Inflammatory macrophage treated with lipopolysaccharide for 4 hours (primary cell): ENCODE measurements at regions not wholly inside any gene's neighbourhood (a gene's known extent, or its start where the extent isn't known, plus 50 kb on each side); places are given as distances from the start of the nearest gene placed in this dataset.

Experiments used
- DNase-seq: peaks from one replicate; pipeline ENCODE4 v3.0.0-alpha.2; 2020

DNA sequence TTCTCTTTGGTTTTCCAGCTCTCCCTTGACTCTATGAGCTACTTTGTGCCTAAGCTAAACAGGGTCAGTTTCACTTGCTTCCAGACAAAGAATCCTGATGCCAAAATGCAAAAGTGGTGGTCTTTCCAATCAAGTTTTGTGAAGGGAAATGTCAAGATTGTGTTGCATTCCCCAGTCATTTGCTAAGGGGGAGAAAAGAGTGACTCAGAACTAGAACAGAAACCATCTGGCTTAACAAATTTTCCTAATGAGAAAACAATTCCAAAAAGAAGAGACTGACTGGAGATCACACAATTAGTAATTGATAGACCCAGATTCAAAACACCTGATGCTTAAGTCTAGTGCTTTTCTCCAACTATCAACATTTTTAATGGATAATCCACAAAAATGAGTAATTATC, 235.1 kb upstream of the DIO2 start:
- DNase-seq = no peak

DNA sequence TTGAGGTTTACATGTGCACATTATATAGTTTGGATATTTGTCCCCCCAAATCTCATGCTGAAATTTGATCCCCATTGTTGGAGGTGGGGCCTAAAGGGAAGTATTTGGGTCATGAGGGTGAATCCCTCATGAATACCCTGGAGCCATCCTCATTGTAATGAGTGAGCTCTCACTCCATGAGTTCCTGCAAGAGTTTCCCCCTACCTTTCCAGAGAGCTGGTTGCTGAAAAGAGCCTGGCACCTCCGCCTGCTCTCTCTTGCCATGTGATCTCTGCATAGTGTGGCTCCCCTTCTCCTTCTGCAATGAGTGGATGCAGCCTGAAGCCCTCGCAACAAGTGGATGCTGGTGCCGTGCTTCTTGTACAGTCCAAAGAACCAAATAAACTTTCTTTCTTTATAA, 234.3 kb upstream of the DIO2 start:
- DNase-seq = no peak

DNA sequence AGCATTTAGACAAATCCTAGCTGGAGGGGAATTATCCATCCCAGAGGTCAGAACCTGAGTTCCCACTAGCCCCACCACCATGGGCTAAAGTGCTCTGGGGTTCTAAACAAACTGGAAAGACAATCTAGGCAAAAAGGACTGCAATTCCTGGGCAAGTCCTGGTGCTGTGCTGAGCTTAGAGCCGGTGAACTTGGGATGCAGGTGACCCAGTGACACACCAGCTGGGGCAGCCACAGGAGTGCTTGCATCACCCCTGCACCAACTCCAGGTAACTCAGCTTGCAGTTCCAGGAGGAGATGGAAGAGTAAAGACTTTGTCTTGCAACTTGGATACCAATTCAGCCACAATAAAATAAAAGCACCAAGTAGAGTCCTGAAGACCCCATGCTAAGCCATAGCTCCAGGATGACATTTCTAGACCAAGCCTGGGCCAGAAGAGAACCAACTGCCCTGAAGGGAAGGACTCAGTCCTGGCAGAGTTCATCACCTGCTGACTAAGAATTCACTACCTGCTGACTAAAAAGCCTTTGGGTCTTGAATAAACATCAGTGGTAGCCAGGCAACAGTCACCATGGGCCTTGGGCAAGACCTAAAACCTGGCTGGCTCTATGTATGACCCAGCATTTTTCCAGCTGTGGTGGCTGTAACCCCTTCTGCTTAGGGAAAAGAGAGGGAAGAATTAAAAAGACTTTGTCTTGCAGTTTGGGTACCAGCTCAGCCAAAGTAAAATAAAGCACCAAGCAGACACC, 223.4 kb upstream of the DIO2 start:
- no peak for DNase-seq

DNA sequence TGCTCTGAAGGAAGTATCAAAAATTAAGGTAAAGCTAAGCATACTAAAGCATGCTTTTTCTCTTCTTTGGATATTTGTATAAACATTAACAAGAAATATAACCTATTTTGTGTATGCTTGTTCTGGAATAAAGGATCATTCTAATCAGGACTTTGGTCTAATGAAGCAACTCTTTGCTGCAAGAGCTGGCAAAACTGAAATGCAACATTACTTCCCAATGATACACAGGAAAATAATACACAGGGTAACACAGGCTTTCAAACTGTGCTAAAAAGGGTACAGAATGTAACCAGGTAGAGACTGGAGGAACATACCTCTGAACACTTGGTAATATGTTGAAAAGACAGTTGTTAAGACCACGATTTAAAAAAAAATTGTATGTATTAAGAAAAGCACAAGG, 222.5 kb upstream of the DIO2 start:
- DNase-seq = no peak

DNA sequence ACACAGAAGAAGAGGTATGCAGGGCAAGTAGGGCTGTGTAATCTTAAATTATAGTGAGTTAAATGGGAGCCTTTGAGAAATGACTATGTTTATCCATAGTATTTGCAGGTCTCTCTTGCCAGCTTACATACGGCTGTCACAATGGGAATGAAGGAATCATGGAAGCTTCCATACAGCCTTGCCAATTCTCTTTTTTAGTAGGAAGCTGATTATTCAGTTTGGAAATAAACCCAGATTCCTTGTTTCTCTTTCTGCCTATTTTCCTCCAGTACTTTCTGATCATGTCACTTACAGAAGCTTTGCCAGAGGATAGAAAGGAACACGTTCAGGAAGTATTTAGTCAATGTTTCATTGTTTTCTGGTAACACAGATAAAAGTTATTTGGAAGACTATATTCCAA, 217.4 kb upstream of the DIO2 start:
- DNase-seq = no peak

DNA sequence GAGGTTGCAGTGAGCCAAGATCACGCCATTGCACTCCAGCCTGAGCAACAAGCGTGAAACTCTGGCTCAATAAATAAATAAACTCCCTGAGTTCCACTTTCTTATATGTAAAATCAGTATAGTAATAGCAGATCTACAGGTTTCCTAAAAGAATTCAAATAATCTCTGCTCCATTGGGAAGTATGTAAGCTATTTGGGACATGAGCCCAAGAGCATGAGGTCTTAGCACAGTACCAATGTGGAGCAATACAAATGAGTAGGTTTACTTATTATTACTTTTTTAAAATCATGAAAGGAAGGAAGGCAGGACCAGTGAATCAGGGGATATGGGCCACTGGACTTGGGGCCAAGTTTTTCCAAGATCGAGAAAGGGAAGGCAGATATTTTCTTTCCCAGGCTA, 216.9 kb upstream of the DIO2 start:
- no peak for DNase-seq

DNA sequence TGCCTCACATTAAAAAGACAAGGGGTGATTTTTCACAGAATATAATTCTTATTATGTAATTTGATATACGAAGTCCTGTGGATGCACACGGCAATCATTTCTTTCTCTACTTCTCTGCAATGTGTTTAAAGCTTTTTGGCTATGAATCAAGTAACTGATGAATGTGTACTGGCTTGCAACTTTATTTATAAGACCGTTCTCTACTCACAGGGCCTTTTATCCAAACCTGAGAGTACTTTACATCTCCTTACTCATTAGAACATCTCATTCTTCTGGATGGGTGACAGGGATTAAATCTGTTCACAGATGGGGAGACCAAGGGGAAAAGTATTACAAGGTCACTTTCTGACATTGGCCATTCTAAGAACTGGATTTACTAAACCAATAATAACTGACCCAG, 215.8 kb upstream of the DIO2 start:
- no peak for DNase-seq

DNA sequence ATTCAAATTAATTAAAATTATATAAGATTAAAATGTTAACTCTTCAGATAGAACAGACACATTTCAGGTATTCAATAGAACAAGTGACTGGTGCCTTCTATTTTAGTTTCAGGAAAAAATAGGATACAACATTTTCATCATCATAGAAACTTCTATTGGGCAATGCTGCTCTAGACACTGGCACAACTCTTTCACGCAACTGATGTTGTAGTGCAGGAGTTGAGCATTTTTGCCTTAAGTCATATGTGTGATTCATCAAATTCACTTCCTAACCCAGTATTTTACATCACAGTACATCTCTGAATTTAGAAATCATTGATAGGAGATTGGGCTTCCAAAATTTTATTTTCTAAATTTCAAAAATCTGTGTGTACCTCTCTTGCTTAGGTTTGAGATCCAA, 215.4 kb upstream of the DIO2 start:
- DNase-seq = no peak

DNA sequence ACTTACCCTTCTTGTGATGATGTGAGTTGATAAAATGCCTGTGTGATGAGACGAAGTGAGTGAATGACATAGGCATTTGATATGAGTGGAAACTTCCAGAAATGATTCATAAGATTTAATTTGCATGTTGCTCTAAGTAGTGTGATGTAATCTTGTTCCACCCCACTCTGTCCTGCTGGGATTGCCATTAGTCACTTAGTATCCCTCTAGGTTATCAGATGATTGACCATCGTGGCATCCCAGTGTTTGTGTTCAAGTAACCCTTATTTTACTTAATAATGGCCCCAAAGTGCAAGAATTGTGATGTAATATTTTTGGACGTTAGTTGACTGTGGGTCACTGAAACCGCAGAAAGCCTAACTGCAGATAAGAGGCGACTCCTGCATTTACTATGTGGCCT, 214.4 kb upstream of the DIO2 start:
- DNase-seq = no peak

DNA sequence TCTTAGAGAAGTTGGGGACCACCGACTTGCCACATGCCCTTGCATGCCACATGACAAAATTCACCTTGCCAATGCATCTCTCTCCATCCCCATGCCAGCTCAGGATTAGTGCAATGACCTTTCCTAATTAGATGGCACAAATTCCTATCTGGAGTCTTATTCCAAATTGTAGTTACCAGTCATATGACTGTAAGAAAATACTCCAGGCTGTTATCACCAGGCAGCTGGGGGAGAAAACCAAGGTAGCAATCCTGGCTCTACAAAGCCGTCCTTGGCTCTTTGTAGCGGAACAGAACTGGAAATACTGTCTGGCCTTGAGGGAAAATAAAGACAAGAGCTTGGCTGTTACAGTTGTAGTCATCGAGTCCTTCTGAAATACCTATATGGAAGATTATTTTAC, 208.5 kb upstream of the DIO2 start:
- DNase-seq = no peak

DNA sequence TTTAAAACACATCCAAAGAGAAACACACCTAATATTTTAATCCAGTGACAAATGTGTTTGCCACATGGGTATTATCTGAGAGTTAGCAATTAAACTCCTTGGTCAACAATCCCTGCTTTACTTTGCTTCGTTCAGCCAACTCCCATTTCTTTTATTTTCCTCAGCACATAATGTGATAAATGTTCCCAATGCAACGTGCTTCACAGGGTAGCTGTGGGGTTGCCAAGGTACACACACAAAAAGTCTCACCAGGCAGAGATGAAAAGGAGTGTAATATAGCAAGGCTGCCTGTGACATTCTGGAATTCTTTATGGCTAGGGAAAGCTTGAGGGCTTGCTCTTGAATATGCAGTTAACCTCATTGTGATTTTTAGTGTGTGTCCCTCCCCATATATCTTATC, 208.0 kb upstream of the DIO2 start:
- DNase-seq = no peak

DNA sequence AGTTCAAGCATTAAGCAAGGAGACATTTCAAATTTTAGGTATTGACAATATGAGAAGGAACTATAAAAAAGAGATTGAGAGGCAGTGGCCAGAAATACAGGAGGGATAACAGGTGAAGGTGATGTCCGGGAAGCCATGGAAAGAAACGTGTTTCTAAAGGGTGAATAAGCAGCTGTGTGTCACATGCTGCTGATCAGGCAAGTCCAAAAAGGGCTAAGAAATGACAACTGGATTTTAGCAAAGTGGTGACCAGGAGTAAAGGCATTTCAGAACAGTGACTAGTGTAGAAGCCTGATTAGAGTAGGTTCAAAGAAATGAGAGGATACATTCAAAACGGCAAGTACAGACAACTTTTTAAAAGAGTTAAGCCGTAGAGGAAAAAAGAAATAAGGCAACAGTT, 204.3 kb upstream of the DIO2 start:
- no peak for DNase-seq

DNA sequence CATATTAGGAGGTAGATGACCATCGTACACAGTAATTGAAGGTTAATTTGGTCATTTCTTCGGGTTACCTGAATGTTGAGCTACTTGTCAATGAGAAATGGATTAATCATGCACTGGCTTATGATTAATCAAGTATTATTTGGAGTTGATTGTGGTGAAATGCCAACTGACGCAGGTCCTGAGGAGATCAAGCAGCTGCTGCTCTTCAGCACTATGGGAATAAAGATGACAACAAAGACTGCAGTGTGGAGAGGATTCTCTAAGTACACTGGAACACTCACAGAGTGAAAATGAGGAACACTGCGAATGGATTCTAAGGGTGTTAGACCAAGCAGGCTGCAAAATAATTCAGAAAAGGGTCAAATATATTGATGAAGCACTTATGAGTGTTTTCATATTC, 202.8 kb upstream of the DIO2 start:
- DNase-seq = no peak

DNA sequence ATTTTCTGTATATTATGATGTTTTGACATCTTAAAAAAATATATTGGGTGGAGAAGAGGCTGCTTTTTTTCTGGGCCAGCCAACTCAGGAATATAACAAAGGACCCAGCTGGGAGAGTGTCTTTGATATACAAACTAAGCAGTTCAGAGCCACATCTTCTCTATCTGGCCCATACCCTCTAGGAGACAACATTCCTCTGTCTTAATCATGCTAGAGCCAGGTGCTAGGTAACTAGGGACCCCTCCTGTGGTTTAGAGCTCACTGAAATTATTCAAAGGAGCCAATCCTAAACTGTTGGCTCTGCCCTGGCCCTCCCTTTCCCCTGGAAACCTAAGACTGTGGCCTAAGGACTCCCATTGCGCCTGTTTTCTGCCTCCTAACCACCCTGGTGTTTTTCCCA, 193.1 kb upstream of the DIO2 start:
- DNase-seq = no peak

DNA sequence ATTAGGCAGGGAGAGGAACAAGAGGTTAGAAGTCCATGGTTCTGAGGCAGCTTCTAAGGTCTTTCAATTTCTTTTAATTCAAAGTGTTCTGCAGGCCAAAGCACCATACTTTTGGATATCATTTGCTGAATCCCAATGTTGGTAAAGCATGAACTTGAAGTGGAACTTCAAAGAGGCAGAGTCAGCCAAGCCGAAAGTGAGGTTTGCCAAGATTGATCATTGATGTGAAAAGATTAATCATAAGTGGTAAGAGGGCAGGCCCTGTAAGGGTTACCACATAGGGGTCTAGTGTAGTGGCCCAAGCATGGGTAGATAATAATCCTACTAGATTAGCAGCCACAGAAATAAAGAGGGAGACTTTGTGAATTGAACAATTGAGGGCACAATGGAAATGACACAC, 191.7 kb upstream of the DIO2 start:
- DNase-seq = no peak

DNA sequence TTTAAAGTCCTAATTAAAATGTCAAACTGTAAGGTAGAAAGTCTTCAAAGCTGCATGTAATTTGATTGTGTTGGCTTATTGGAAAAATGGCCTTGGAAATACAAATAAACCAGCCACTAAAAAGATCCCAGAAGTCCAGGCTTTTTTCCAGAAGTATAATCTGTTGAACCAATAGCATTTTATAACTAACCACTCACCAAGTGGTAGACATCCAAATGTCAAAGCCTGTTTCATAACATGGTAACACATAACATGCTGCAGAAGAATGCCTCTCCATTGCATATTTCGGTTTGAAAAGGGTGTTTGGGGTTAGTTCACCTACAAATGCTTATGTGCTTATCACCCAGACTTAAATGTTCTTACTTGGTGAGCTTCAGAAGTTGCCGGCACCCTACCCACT, 183.7 kb upstream of the DIO2 start:
- DNase-seq = no peak

DNA sequence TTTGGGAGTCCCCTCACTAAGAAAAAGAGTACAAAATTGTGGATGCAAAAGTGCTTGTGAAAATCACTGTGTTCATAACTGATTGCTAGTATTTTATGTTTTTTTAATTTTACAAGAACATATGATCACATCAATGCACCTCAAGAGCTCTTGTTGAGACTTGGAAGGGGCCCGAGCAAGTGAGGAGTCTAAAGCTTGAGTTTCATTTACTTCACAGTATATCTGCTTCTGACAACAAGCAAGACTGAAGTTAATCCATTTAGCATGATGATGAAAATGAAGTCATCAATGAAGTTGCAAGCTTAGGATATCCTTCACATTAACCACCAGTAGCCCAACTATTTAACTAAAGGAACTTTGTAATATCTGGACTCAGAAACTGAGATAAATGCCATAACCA, 182.5 kb upstream of the DIO2 start:
- DNase-seq = no peak

DNA sequence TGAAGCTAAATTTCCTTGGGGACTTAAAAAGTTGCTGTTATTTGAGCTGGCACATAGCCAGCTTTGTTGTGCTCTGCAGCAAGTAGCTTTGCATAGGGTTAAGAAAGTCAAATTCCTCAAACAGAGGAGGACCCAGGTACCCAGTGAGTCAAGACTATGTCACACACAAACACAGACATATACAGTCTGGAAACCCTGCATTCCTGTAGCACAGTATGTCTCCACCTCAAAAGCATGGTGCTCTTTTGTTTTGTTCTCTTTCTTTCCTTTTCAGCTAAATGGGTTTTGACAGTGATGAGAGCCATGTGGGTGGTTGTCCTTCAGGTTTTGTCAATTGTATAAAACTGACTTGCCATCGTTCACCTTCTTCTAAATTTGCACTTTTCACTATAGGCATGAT, 179.6 kb upstream of the DIO2 start:
- no peak for DNase-seq

DNA sequence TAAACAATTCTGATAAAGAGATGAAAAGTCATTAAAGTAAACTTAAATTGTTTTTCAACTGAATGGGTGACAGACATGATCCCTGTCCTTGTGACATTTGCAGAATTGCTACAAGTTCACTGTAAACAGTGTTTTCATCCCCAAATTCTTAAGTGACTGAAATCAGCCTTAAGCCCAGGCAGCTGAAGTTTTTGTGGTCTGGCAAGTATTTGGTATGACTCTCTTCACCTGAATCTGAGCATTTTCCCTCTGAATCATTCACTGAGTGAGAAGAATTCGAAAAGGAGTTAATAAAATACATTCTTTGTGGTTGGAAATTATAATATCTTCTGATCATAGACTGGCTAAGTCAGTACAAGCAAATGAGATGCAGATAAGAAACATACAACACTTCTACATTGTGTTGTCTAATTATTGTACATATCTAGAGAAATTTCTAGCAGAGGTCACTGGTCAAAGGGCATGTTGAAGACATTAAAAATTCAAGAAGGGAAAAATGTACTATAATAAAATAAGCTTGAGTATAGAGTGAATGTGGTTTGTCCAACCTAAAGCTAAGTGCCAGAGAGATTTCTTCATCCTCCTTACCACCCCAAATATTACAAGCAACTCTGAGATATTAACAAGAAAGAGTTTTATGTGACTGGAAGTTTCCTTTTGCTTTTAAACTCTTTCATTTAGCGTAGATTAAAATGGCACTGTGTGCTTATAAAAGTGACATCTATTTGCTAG, 177.8 kb upstream of the DIO2 start:
- no peak for DNase-seq

DNA sequence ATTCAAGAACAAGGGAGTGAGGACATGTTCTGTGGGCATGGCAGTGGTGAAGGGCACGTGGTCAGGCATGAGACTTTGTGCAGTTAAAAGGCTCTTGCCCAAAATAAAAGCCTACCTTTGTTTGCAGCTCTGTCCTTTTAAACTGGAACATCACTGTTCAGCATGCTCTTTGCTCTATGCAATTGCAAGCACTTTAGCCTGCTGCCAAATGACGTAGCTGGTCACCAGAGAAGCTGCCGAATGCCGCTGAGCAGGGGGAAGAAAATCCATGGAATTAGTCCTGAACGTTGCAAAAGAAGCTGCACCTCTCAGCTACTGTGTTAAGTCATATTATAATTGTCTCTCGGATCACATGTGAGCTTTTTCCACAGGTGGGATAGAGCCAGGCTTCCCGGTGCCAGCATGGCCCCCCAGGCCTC, 176.3 kb upstream of the DIO2 start:
- DNase-seq = no peak

DNA sequence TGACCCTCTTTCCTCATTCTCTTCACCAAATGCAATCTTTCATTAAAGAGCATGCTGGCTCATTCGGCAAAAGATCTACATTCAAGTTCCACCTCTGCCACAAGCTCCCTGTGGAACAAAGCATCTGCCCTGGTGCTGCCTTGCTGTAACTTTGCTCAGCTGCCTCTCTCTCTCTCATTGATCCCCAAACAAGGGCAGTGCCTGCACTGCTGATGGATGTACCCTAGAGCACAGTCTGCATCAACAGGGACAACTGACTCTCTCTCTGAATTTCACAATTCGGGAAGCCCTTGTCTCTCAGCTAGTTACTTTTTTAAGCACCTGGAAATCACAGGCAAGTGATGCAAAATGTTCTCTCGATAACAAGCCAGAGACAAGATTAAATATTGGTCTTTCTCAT, 174.0 kb upstream of the DIO2 start:
- DNase-seq = no peak

DNA sequence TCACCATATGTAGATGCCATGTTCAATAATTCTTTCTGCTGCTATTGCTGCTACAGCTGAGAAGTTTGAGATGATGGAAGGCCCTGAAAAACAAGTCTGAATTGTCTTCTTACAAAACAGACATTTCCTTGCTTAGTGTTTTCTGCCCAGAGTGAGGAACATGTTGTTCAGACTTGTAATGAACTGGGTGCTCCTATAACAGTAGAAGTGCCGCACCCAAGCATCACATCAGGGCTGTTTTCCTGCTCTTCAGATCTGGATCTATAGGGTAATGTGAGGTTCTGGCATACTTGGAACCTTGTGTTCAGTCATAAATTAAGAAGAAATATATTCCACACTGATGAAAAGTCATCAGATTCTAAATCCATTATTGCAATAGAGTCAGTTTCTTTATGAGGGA, 171.9 kb upstream of the DIO2 start:
- DNase-seq = no peak

DNA sequence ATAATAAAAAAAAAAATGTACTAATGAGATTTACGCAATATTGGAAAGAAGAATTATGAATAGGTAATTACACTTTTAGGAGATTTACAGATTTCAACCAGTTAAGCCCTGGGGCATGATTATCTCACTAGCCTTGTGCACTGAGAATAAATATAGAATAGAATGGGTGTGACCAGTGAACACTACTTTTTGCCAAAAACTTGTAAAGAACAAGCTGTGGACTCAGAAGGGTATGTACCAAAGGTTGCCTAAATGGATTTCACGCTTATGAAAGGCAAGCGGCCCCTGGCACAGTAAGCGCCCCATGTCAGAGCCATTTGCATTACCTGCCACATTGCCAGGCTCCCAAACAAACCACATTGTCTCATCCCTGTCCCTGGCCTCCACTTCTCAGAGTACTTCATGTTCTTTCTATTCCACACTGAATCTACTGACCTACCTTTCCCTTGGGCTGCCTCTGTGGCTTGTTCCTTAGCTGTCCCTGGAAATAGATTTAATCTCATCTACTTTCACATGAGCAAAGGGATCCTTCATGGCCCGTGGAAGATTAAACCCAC, 170.6 kb upstream of the DIO2 start:
- no peak for DNase-seq

DNA sequence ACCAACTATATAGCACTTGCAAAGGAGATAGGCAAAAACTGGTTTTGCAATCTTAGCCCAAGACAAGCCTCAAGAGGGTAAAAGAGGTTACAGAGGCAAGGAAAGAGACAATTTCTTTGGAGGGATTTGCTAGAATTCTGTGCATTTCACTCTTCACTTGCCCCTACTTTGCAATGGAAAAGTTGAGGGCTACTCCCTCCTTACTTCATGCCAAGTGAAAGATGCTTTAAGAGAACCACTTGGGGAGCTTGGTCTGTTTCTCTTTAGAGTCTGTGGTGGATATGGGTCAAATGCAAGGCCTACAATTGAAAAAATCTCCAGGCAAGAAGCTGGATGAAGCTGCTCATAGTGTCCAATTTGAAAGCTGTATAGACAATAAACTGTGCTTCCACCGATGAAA, 167.7 kb upstream of the DIO2 start:
- no peak for DNase-seq
